Fibroblast of pulmonary artery (primary cell): ENCODE measurements at regions not wholly inside any gene's neighbourhood (a gene's known extent, or its start where the extent isn't known, plus 50 kb on each side); places are given as distances from the start of the nearest gene placed in this dataset.
"Not testable (repeated sequence)": the region's sequence is repeated elsewhere in the genome, so short reads cannot be mapped to it uniquely, and the experiment has no call there.

Source experiments
- DNase-seq: peaks from one replicate; pipeline ENCODE4 v3.0.0-alpha.2; 2010; ENCODE audit warnings: low read depth
- H3K4me3 ChIP-seq: replicated peaks from 2 replicates; pipeline ENCODE4 v1.5.1; 2011; ENCODE audit warnings: low read depth, mild to moderate bottlenecking, control low read depth, low read length, moderate library complexity
- CTCF ChIP-seq: IDR thresholded peaks from 2 replicates; pipeline ENCODE4 v1.5.1; 2011; ENCODE audit warnings: mild to moderate bottlenecking, control low read depth, low read length, inconsistent platforms; ENCODE audit errors: missing control alignments

- no peak overlapping the region for H3K4me3 ChIP-seq
- DNase-seq = no peak
- no peak for TF ChIP-seq CTCF
Measured at GRCh38 chr2:173572848-173573247, 218.2 kb downstream of the CDCA7 start.

DNA sequence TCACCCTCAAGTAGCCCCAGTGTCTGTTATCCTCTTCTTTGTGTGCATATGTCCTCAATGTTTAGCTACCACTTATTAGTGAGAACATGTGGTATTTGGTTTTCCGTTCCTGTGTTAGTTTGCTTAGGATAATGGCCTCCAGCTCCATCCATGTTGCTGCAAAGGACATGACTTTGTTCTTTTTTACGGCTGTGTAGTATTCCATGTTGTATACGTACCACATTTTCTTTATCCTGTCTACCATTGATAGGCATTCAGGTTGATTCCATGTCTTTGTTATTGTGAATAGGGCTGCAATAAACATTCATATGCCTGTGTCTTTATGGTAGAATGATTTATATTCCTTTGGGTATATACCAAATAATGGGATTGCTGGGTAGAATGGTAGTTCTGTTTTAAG lies 219.1 kb downstream of the CDCA7 start:
- H3K4me3 ChIP-seq, DNase-seq: not testable (repeated sequence)

GRCh38 chr2:173574324-173575112 lies 219.8 kb downstream of the CDCA7 start:
- peak; percentile 35 for DNase-seq
- H3K4me3 ChIP-seq = no peak overlapping the region
- TF ChIP-seq CTCF = no peak

- no peak overlapping the region for H3K4me3 ChIP-seq
- no peak for DNase-seq
- no peak for TF ChIP-seq CTCF
Measured at GRCh38 chr2:173578404-173579107, 223.9 kb downstream of the CDCA7 start.

GRCh38 chr2:173580351-173580750 lies 225.7 kb downstream of the CDCA7 start:
- H3K4me3 ChIP-seq = no peak overlapping the region
- TF ChIP-seq CTCF = no peak
- no peak for DNase-seq

DNA sequence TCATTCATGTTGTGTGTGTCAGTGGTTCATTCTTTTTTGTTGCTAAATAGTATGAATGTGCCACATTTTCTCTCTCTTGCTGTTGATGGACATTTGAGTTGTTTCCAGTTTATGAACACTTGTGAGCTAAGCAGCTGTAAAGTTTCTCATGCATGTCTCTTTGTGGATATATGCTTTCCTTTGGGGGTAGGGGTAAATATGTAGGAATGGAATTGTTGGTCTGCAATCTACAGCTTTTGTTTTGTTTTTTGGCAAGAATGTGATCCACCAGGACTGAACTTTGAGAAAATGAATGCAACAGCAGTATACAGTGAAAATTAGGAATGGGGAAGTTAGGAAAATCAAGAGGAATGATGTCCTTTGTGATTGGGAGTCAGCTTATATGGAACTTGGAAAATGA lies 226.3 kb downstream of the CDCA7 start:
- DNase-seq = no peak
- TF ChIP-seq CTCF = no peak
- no peak overlapping the region for H3K4me3 ChIP-seq

DNA sequence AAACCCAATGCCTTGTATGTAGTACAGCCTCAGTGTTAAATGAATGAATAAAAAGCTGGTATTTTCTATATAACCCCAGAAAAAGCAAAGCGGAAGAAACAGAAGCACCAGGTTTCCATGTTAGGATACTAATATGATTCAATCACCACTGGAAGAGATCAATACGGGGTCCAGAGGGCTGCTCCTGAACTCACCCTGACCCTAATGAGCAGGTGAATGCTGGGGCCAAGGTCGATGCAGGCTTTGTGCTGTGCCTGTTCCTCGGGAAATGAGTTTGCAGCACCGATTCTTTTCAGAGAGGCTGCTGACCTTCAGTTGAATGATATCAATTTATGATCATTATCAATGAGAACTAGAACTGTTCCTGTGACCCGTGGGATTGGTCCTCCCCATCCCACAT lies 228.5 kb downstream of the CDCA7 start:
- DNase-seq = no peak
- TF ChIP-seq CTCF = no peak
- H3K4me3 ChIP-seq = no peak overlapping the region
